ENCODE measurements at regions not wholly inside any gene's neighbourhood (a gene's known extent, or its start where the extent isn't known, plus 50 kb on each side); places are given as distances from the start of the nearest gene placed in this dataset.

DNA sequence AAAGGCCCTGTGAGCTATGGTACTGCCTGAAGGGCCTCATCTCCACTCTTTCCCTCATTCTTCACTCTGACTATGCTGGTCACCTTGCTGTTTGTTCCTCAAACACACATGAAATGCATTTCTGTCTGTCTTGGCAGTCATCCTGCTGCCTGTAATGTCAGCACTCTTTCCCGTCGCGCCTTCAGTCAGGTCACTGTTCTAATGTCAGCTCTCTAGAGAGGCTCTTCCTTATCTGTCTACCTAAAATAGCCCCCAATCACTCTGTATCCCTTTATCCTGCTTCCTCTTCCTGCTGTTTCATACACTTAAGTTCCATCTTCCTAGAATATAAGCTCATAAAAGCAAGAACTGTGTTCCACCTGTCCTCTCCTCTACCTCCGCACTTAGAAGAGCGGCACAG, 215.5 kb downstream of the ZNF33B start:
- TF ChIP-seq, protein P1, sequence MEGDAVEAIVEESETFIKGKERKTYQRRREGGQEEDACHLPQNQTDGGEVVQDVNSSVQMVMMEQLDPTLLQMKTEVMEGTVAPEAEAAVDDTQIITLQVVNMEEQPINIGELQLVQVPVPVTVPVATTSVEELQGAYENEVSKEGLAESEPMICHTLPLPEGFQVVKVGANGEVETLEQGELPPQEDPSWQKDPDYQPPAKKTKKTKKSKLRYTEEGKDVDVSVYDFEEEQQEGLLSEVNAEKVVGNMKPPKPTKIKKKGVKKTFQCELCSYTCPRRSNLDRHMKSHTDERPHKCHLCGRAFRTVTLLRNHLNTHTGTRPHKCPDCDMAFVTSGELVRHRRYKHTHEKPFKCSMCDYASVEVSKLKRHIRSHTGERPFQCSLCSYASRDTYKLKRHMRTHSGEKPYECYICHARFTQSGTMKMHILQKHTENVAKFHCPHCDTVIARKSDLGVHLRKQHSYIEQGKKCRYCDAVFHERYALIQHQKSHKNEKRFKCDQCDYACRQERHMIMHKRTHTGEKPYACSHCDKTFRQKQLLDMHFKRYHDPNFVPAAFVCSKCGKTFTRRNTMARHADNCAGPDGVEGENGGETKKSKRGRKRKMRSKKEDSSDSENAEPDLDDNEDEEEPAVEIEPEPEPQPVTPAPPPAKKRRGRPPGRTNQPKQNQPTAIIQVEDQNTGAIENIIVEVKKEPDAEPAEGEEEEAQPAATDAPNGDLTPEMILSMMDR (conservative IDR thresholded peaks at IDR 0.05), result no peak
- TF ChIP-seq EZH2 (IDR thresholded peaks at IDR 0.05; ENCODE audit: low read depth), result no peak

Data from PC-9 (cell line).